Heart right ventricle (tissue), 16 donors: ENCODE measurements at regions not wholly inside any gene's neighbourhood (a gene's known extent, or its start where the extent isn't known, plus 50 kb on each side); places are given as distances from the start of the nearest gene placed in this dataset.

Source experiments
- ATAC-seq, 8 donors: fragments of 200-7000 bp; cut with Tn5 transposase; one replicate each; pipeline ENCODE4 v1.9.1; 2020; ENCODE audit warnings: mild to moderate bottlenecking in 8 of 8, moderate library complexity in 8 of 8, moderate number of reproducible peaks in 1 of 8
- DNase-seq, 2 donors: peaks; one replicate each; pipeline ENCODE4 v3.0.0-alpha.2; 2020
- H3K27ac ChIP-seq, 10 donors: fragments of 200-600 bp; sonication (generic) in 2 of 10; one replicate each; pipeline versions ENCODE4 v1.5.0 to v1.8.0; 2020 to 2022; ENCODE audit warnings: mild to moderate bottlenecking in 3 of 10
- H3K27me3 ChIP-seq, 7 donors: fragments of 200-600 bp; one replicate each; pipeline ENCODE4 v1.8.0; 2021 to 2022; ENCODE audit warnings: mild to moderate bottlenecking in 2 of 7
- H3K36me3 ChIP-seq, 9 donors: fragments of 200-600 bp; sonication (generic) in 1 of 9; one replicate each; pipeline versions ENCODE4 v1.5.0 to v1.8.0; 2020 to 2022; ENCODE audit warnings: mild to moderate bottlenecking in 2 of 9
- H3K4me1 ChIP-seq, 9 donors: fragments of 200-600 bp; sonication (generic) in 1 of 9; one replicate each; pipeline versions ENCODE4 v1.5.0 to v1.8.0; 2020 to 2022; ENCODE audit warnings: mild to moderate bottlenecking in 4 of 9
- H3K4me3 ChIP-seq, 10 donors: fragments of 200-600 bp; sonication (generic) in 2 of 10; one replicate each; pipeline versions ENCODE4 v1.5.0 to v1.8.0; 2020 to 2022; ENCODE audit warnings: mild to moderate bottlenecking in 7 of 10, moderate library complexity in 2 of 10
- H3K9me3 ChIP-seq, 11 donors: fragments of 200-600 bp in 10 of 11; sonication (generic) in 2 of 11; one replicate each; pipeline versions ENCODE4 v1.5.0 to v1.8.0; 2013 to 2022; ENCODE audit warnings: mild to moderate bottlenecking in 2 of 11, control low read depth in 1 of 11, moderate library complexity in 1 of 11
- CTCF ChIP-seq, 9 donors: fragments of 200-600 bp; sonication (generic) in 2 of 9; IDR thresholded peaks; one replicate each; pipeline versions ENCODE4 v1.5.0 to v1.8.0; 2021 to 2022; ENCODE audit warnings: antibody characterized with exemption in 9 of 9, mild to moderate bottlenecking in 5 of 9, moderate library complexity in 1 of 9
- WGBS, 2 donors: extraction: QIAGEN DNeasy Blood & Tissue Kit; methylation state at CpG; one replicate each; pipeline ENCODE4 v1.1.7; 2013; ENCODE audit warnings: inconsistent platforms in 1 of 2; 5-methylcytosine and 5-hydroxymethylcytosine counted together
- intact Hi-C, 10 donors: fragments of 100-400 bp; cut with DNase I; formaldehyde crosslinking; loops; one replicate each; pipeline versions ENCODE4 v1.11.1 to v1.14.2; 2022
- donor health status: Arrhythmogenic right ventricular cardiomyopathy.
- donor health status: ischemic (EF 13 %, LVEDD 7.1; RV severe dilation, severe dysfunction).
- donor health status: healthy with polysubstance abuse.
- donor health status: DM: no; HTN: yes; CAD: no.
- donor health status: DM: no; HTN: no; CAD: no.
- donor health status: ischemic (EF 25% LVEDD 6.9; RV normal size, moderate dysfunction).
- donor health status: ischemic (EF 25% LVEDD 5.7; RV mildly dilated, moderate dysfunction).
- donor health status: healthy.
- donor health status: DM: yes; HTN: yes; CAD: no.
- donor health status: Ischemic cardiomyopathy.
- donor health status: ischemic (EF 35%, LVEDD 5.7; RV mildly dilated, moderate dysfunction).
- donor health status: nonischemic (EF 11% LVEDD 7.7; RV severe dilation, severe dysfunction).
- donor health status: DM: yes; HTN: yes; CAD: no.
- donor health status: PGD.
- donor health status: ischemic (EF 29% LVEDD 5.4; RV normal size, mild dysfunction).
- donor health status: nonischemic (EF 23%, LVEDD 6.1; RV moderate dilation, normal function).

- ATAC-seq, result no peak
- intact Hi-C loops, result no loop called here
- H3K27me3 ChIP-seq, result no peaks in the 10 kb centered on the region
- peaks cover 0 to 48% (median 21%) of the 10 kb centered on the region in 11 donors for H3K9me3 ChIP-seq
- no peak overlapping the region for H3K27ac ChIP-seq
- TF ChIP-seq CTCF (IDR thresholded peaks at IDR 0.05), result no peak
- H3K36me3 ChIP-seq, result no peaks in the 10 kb centered on the region
- H3K4me3 ChIP-seq, result no peak overlapping the region
- no peaks in the 10 kb centered on the region for H3K4me1 ChIP-seq
- DNase-seq, result no peak
These were observed 562.1 kb downstream of the XIRP2 start for GRCh38 chr2:167450364-167450763.

- Histone ChIP-seq H3K27me3 (no peaks in the 10 kb centered on the region), H3K36me3 (no peaks in the 10 kb centered on the region), H3K27ac (no peak overlapping the region), H3K9me3 (no peaks in the 10 kb centered on the region), H3K4me1 (no peaks in the 10 kb centered on the region), H3K4me3 (no peak overlapping the region)
- TF ChIP-seq CTCF (IDR thresholded peaks at IDR 0.05), result no peak
- no peak for ATAC-seq
- DNase-seq, result no peak
- intact Hi-C loops, result no loop called here
These were observed 552.1 kb downstream of the XIRP2 start for GRCh38 chr2:167440382-167440781.

- H3K27me3 ChIP-seq, result no peaks in the 10 kb centered on the region
- ATAC-seq (no peak), DNase-seq (no peak)
- no peaks in the 10 kb centered on the region for H3K36me3 ChIP-seq
- no peaks in the 10 kb centered on the region for H3K4me1 ChIP-seq
- no peak for TF ChIP-seq CTCF (IDR thresholded peaks at IDR 0.05)
- 48 to 55% methylated on average over 2 of the region's 2 CpGs for WGBS, 2 donors
- H3K27ac ChIP-seq, result no peak overlapping the region
- H3K9me3 ChIP-seq, result no peaks in the 10 kb centered on the region
- H3K4me3 ChIP-seq, result no peak overlapping the region
- intact Hi-C loops, result no loop called here
These were observed 549.9 kb downstream of the XIRP2 start for GRCh38 chr2:167438206-167438605.

- intact Hi-C loops, result no loop called here
- no peak overlapping the region for H3K4me3 ChIP-seq
- DNase-seq (no peak), ATAC-seq (no peak)
- WGBS, 2 donors, result 77 to 88% methylated on average over 2 of the region's 2 CpGs
- no peak for TF ChIP-seq CTCF (IDR thresholded peaks at IDR 0.05)
- no peak overlapping the region for H3K27ac ChIP-seq
- H3K4me1 ChIP-seq, result no peaks in the 10 kb centered on the region
- no peaks in the 10 kb centered on the region for H3K36me3 ChIP-seq
- H3K27me3 ChIP-seq, result no peaks in the 10 kb centered on the region
- H3K9me3 ChIP-seq, result peaks cover 0 to 2% (median 0%) of the 10 kb centered on the region in 11 donors
These were observed 543.7 kb downstream of the XIRP2 start for GRCh38 chr2:167431949-167432348.

- no peak for DNase-seq
- no peaks in the 10 kb centered on the region for H3K4me1 ChIP-seq
- peaks cover 0 to 4% (median 0%) of the 10 kb centered on the region in 11 donors for H3K9me3 ChIP-seq
- no peak for TF ChIP-seq CTCF (IDR thresholded peaks at IDR 0.05)
- ATAC-seq, result no peak
- no peak overlapping the region for H3K4me3 ChIP-seq
- intact Hi-C loops, result no loop called here
- no peak overlapping the region for H3K27ac ChIP-seq
- no peaks in the 10 kb centered on the region for H3K36me3 ChIP-seq
- H3K27me3 ChIP-seq, result no peaks in the 10 kb centered on the region
These were observed 542.2 kb downstream of the XIRP2 start for GRCh38 chr2:167430447-167430846.
